GM12873 (cell line): ENCODE measurements at regions not wholly inside any gene's neighbourhood (a gene's known extent, or its start where the extent isn't known, plus 50 kb on each side); places are given as distances from the start of the nearest gene placed in this dataset.

Experiments used
- TF ChIP-seq, protein P1 (sequence below): IDR thresholded peaks from 2 replicates; pipeline ENCODE4 v1.5.1; 2012; ENCODE audit warnings: low read depth, mild to moderate bottlenecking, moderate library complexity, low read length, control low read depth; ENCODE audit not compliant: insufficient read depth; ENCODE audit errors: missing control alignments

DNA sequence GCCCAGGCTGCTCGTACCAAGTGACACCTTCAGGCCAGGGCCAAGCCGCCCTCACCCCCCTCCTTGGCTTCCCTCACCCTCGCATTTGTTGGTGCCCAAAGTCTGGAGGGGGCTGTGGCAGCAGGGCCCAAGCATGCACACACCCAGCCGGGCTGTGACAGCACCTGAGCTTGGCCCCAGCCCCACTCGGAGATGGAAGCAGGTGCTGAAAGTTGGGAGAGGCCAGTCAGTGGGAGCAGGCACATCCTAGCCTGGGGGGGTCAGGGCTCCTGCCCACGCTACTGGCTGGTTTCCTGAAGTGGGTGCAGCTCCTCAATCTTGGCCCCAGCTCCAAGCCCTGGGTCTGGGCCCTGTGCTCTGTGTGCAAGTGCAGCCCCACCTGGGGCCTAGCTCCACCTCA lies 228.0 kb downstream of the RDH14 start:
- TF ChIP-seq, protein P1, sequence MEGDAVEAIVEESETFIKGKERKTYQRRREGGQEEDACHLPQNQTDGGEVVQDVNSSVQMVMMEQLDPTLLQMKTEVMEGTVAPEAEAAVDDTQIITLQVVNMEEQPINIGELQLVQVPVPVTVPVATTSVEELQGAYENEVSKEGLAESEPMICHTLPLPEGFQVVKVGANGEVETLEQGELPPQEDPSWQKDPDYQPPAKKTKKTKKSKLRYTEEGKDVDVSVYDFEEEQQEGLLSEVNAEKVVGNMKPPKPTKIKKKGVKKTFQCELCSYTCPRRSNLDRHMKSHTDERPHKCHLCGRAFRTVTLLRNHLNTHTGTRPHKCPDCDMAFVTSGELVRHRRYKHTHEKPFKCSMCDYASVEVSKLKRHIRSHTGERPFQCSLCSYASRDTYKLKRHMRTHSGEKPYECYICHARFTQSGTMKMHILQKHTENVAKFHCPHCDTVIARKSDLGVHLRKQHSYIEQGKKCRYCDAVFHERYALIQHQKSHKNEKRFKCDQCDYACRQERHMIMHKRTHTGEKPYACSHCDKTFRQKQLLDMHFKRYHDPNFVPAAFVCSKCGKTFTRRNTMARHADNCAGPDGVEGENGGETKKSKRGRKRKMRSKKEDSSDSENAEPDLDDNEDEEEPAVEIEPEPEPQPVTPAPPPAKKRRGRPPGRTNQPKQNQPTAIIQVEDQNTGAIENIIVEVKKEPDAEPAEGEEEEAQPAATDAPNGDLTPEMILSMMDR = no peak

DNA sequence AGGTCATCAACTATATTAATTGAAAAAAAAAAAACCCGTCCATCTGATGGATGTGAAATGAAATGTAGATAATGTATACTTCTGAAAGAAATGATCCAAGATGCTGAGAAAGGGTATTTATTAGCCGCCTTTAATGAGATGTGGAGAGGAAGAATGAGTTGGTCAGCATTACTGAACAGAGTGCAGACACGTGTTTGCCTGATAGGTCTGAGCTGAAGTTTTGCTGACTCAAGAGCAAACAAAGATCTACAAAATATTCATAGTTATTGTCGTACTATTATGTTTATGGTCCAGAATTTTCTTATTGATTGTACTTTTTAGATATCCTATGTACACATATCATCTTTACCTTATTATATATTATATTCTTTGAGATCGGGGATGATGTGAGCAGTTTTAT lies 235.3 kb downstream of the RDH14 start:
- TF ChIP-seq, protein P1 = no peak

DNA sequence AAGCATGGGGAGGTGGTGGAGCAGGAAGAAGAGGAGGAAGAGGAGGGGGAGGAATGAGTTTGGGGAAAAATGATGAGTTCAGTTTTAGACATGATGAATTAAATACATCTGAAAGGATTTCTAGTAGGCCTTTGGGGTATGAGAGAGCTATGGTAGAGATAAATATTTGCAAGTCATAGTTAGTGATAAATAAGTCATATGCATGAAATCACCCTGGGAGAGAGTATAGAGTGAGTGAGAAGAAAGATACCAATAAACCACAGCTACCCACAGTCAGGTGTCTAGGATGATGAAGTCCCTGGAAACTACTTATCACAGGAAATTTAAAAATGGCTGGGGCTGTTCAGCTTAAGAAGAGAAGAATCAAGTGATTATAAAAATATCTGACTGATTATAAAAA lies 240.5 kb downstream of the RDH14 start:
- TF ChIP-seq, protein P1 = no peak

DNA sequence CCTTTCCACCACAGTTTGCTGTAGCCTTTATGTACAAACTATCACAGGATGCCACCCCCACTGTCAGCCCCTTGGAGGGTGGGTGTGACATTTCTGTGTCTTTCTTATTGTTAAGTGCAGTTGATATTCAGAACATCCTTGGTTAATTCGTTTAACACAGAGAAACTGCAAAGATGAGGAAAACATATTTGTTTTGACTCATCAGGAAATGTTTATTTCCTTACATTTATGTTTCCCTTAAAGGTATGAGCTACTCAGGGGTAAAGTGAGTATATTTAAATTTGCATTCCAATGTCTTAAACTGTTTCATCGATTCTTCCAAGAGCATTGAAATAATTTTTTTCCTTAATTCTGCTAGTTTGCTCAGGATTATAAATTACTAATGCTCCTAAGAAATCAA lies 243.4 kb downstream of the RDH14 start:
- TF ChIP-seq, protein P1 = no peak

DNA sequence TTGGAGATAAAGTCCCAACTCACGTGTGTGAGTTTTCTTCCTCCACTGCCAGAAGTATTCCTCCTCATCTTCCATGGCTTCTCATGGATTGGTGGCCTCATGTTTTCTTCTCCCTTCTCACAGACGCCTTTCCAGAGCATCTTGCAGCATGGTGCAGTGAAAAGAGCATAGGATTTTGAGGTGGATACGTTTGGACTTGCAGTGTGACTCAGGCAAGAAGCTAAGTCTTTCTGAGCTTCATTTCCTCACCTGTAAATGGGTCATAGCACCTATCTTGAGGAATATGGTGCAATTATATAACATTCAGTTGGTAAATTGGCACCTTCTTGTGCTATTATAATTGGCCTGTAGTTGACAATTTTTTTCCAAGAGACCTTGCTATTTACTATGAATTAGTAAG lies 247.6 kb downstream of the RDH14 start:
- TF ChIP-seq, protein P1 = no peak

DNA sequence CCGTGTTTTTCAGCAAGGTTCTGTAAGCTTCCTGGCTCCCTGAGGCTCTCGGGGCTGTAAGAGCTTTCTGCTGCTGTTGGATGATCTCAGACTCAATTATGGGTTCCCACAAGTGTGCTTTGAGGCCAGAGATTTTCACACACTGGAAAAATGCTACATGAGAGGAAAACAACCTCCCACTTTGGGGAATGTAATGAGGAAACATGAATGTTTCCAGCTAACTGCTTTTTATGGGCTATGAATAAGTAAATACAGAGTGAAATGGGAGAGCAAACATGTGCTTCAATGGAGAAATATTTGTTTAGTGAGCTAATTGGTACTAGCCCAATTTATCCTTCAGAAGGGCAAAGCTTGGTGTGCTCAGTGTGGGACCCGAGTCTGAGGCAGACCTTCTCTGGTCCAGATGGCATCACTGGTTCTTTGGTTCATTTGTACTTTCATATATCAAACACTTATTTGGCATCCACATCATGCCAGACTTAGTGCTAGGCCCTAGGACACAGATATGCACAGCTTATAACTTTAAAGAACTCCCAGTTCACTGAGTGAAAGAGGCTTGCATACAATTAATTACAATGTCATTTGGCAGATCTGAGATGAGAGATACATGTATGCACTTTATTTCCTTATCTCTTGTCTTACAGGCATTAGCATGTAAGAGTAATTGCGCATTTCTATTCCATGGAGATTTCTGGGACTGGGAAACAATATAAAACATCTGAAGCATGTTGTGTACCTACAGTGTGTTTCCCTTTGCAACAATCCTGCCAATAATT lies 248.8 kb downstream of the RDH14 start:
- TF ChIP-seq, protein P1 = no peak

DNA sequence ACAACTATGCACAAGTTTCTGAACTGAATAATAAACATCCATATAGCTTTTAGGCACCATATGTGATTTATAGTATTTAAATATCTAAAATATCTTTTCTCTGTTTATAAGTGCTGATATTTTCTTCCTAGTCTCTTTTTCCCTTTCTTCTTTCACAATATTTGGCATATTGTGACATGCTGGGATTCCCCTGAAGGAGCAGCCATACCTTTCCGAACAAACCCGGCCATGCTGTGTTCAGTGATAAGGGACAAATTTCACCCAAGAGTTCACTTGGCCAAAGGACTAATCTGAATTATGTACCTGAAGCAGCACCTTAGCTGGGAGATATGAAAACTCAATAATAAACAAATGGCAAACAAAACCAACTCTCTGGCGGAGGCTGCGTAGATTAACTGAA lies 250.8 kb downstream of the RDH14 start:
- TF ChIP-seq, protein P1 = no peak

DNA sequence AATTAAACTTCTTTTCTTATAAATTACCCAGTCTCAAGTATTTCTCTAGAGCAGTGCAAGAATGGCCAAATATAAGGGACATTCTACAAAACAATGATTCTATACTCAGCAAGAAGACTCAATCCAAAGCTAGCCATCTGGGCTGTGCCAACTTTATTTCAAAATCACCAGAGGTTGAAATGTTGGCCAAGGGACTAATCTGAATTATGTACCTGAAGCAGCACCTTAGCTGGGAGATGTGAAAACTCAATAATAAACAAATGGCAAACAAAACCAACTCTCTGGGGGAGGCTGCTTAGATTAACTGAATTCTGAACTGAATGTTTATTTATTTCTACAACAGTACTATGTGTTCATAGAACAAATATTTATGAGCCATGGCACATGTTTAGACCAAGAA lies 251.3 kb downstream of the RDH14 start:
- TF ChIP-seq, protein P1 = no peak
